ENCODE measurements at regions not wholly inside any gene's neighbourhood (a gene's known extent, or its start where the extent isn't known, plus 50 kb on each side); places are given as distances from the start of the nearest gene placed in this dataset.
"Not testable (repeated sequence)": the region's sequence is repeated elsewhere in the genome, so short reads cannot be mapped to it uniquely, and the experiment has no call there.

- no peak for DNase-seq (ENCODE audit: extremely low read depth, low read depth, low spot score)
Observed at GRCh38 chr5:17326600-17327037, 109.2 kb downstream of the BASP1 start.

- DNase-seq (ENCODE audit: extremely low read depth, low read depth, low spot score) = no peak
Observed at GRCh38 chr5:17327048-17327625, 109.7 kb downstream of the BASP1 start.

GRCh38 chr5:17329571-17329970, 112.1 kb downstream of the BASP1 start:
- no peak for DNase-seq (ENCODE audit: extremely low read depth, low read depth, low spot score)

- DNase-seq (ENCODE audit: extremely low read depth, low read depth, low spot score) = no peak
Observed at GRCh38 chr5:17330386-17330785, 113.0 kb downstream of the BASP1 start.

GRCh38 chr5:17331651-17332050, 114.2 kb downstream of the BASP1 start:
- no peak for DNase-seq (ENCODE audit: extremely low read depth, low read depth, low spot score)

GRCh38 chr5:17333755-17334154, 116.3 kb downstream of the BASP1 start:
- DNase-seq (ENCODE audit: extremely low read depth, low read depth, low spot score) = no peak

GRCh38 chr5:17336054-17336453, 118.6 kb downstream of the BASP1 start:
- DNase-seq (ENCODE audit: extremely low read depth, low read depth, low spot score) = no peak

- DNase-seq (ENCODE audit: extremely low read depth, low read depth, low spot score) = not testable (repeated sequence)
Observed at GRCh38 chr5:17336723-17337122, 119.3 kb downstream of the BASP1 start.

GRCh38 chr5:17339841-17340240, 122.4 kb downstream of the BASP1 start:
- no peak for DNase-seq (ENCODE audit: extremely low read depth, low read depth, low spot score)

- no peak for DNase-seq (ENCODE audit: extremely low read depth, low read depth, low spot score)
Observed at GRCh38 chr5:17340379-17340778, 122.9 kb downstream of the BASP1 start.

- DNase-seq (ENCODE audit: extremely low read depth, low read depth, low spot score) = peak; percentile 50
Observed at GRCh38 chr5:17340819-17341218, 123.4 kb downstream of the BASP1 start.

- peak; percentile 77 for DNase-seq (ENCODE audit: extremely low read depth, low read depth, low spot score)
Observed at GRCh38 chr5:17343675-17344074, 126.2 kb downstream of the BASP1 start.

GRCh38 chr5:17346811-17347210, 129.4 kb downstream of the BASP1 start:
- DNase-seq (ENCODE audit: extremely low read depth, low read depth, low spot score) = no peak

GRCh38 chr5:17352223-17352622, 134.8 kb downstream of the BASP1 start:
- DNase-seq (ENCODE audit: extremely low read depth, low read depth, low spot score) = no peak

- no peak for DNase-seq (ENCODE audit: extremely low read depth, low read depth, low spot score)
Observed at GRCh38 chr5:17354265-17354664, 136.8 kb downstream of the BASP1 start.

- no peak for DNase-seq (ENCODE audit: extremely low read depth, low read depth, low spot score)
Observed at GRCh38 chr5:17355586-17356346, 138.3 kb downstream of the BASP1 start.

GRCh38 chr5:17356551-17356950, 139.1 kb downstream of the BASP1 start:
- DNase-seq (ENCODE audit: extremely low read depth, low read depth, low spot score) = no peak

- DNase-seq (ENCODE audit: extremely low read depth, low read depth, low spot score) = no peak
Observed at GRCh38 chr5:17357504-17357903, 140.1 kb downstream of the BASP1 start.

- DNase-seq (ENCODE audit: extremely low read depth, low read depth, low spot score) = no peak
Observed at GRCh38 chr5:17358031-17358430, 140.0 kb upstream of the TAF11L2 start.

GRCh38 chr5:17359451-17360011, 138.5 kb upstream of the TAF11L2 start:
- no peak for DNase-seq (ENCODE audit: extremely low read depth, low read depth, low spot score)

GRCh38 chr5:17360879-17361278, 137.2 kb upstream of the TAF11L2 start:
- DNase-seq (ENCODE audit: extremely low read depth, low read depth, low spot score) = no peak

GRCh38 chr5:17361331-17361730, 136.7 kb upstream of the TAF11L2 start:
- no peak for DNase-seq (ENCODE audit: extremely low read depth, low read depth, low spot score)
